ENCODE measurements at regions not wholly inside any gene's neighbourhood (a gene's known extent, or its start where the extent isn't known, plus 50 kb on each side); places are given as distances from the start of the nearest gene placed in this dataset.

- TF ChIP-seq SP1 (IDR thresholded peaks at IDR 0.05; ENCODE audit: low read depth, low read length) (no peak), DPF2 (IDR thresholded peaks at IDR 0.05) (no peak), TAF1 (IDR thresholded peaks at IDR 0.05; ENCODE audit: borderline replicate concordance, low read depth, low read length) (no peak), EZH2 (IDR thresholded peaks at IDR 0.05; ENCODE audit: borderline replicate concordance, control insufficient read depth, low read depth, low read length) (no peak), ZZZ3 (IDR thresholded peaks at IDR 0.05; ENCODE audit: control insufficient read depth, insufficient read length, low read depth) (no peak), IKZF2 (IDR thresholded peaks at IDR 0.05) (no peak)
- TF ChIP-seq, protein P1, sequence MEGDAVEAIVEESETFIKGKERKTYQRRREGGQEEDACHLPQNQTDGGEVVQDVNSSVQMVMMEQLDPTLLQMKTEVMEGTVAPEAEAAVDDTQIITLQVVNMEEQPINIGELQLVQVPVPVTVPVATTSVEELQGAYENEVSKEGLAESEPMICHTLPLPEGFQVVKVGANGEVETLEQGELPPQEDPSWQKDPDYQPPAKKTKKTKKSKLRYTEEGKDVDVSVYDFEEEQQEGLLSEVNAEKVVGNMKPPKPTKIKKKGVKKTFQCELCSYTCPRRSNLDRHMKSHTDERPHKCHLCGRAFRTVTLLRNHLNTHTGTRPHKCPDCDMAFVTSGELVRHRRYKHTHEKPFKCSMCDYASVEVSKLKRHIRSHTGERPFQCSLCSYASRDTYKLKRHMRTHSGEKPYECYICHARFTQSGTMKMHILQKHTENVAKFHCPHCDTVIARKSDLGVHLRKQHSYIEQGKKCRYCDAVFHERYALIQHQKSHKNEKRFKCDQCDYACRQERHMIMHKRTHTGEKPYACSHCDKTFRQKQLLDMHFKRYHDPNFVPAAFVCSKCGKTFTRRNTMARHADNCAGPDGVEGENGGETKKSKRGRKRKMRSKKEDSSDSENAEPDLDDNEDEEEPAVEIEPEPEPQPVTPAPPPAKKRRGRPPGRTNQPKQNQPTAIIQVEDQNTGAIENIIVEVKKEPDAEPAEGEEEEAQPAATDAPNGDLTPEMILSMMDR (IDR thresholded peaks at IDR 0.05 in 2 of 3, conservative IDR thresholded peaks at IDR 0.05 in 1 of 3; ENCODE audit: control insufficient read depth in 2 of 3, extremely low read depth in 1 of 3, insufficient read depth in 1 of 3, low read depth in 3 of 3, low read length in 3 of 3): no peak
- TF ChIP-seq, protein P2, sequence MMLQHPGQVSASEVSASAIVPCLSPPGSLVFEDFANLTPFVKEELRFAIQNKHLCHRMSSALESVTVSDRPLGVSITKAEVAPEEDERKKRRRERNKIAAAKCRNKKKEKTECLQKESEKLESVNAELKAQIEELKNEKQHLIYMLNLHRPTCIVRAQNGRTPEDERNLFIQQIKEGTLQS (IDR thresholded peaks at IDR 0.05; ENCODE audit: borderline replicate concordance, extremely low read depth, low read depth, low read length): no peak
Measured at GRCh38 chr2:134202371-134202770, 51.5 kb upstream of the MGAT5 start.

Data from GM12878 (cell line).